ENCODE measurements at regions not wholly inside any gene's neighbourhood (a gene's known extent, or its start where the extent isn't known, plus 50 kb on each side); places are given as distances from the start of the nearest gene placed in this dataset.

GRCh38 chr14:71716041-71716772 lies 216.0 kb upstream of the RGS6 start:
- no peak overlapping the region for H3K4me3 ChIP-seq (ENCODE audit: low read depth, low read length)

GRCh38 chr14:71720978-71721624 lies 211.1 kb upstream of the RGS6 start:
- no peak overlapping the region for H3K4me3 ChIP-seq (ENCODE audit: low read depth, low read length)

- no peak overlapping the region for H3K4me3 ChIP-seq (ENCODE audit: low read depth, low read length)
These were observed 210.4 kb upstream of the RGS6 start for GRCh38 chr14:71721791-71722190.

GRCh38 chr14:71722885-71723284 lies 209.3 kb upstream of the RGS6 start:
- H3K4me3 ChIP-seq (ENCODE audit: low read depth, low read length), result no peak overlapping the region

- H3K4me3 ChIP-seq (ENCODE audit: low read depth, low read length), result no peak overlapping the region
These were observed 206.2 kb upstream of the RGS6 start for GRCh38 chr14:71725922-71726579.

GRCh38 chr14:71726580-71727021 lies 205.6 kb upstream of the RGS6 start:
- H3K4me3 ChIP-seq (ENCODE audit: low read depth, low read length), result no peak overlapping the region

- no peak overlapping the region for H3K4me3 ChIP-seq (ENCODE audit: low read depth, low read length)
These were observed 203.8 kb upstream of the RGS6 start for GRCh38 chr14:71728386-71728785.

- H3K4me3 ChIP-seq (ENCODE audit: low read depth, low read length), result no peak overlapping the region
These were observed 202.6 kb upstream of the RGS6 start for GRCh38 chr14:71729596-71729995.

GRCh38 chr14:71730471-71730870 lies 201.8 kb upstream of the RGS6 start:
- H3K4me3 ChIP-seq (ENCODE audit: low read depth, low read length), result no peak overlapping the region

GRCh38 chr14:71731096-71731495 lies 201.1 kb upstream of the RGS6 start:
- no peak overlapping the region for H3K4me3 ChIP-seq (ENCODE audit: low read depth, low read length)

GRCh38 chr14:71733210-71733883 lies 198.9 kb upstream of the RGS6 start:
- no peak overlapping the region for H3K4me3 ChIP-seq (ENCODE audit: low read depth, low read length)

- no peak overlapping the region for H3K4me3 ChIP-seq (ENCODE audit: low read depth, low read length)
These were observed 198.2 kb upstream of the RGS6 start for GRCh38 chr14:71734076-71734475.

GRCh38 chr14:71734885-71735284 lies 197.3 kb upstream of the RGS6 start:
- no peak overlapping the region for H3K4me3 ChIP-seq (ENCODE audit: low read depth, low read length)

GRCh38 chr14:71737760-71738159 lies 194.5 kb upstream of the RGS6 start:
- H3K4me3 ChIP-seq (ENCODE audit: low read depth, low read length), result no peak overlapping the region

- no peak overlapping the region for H3K4me3 ChIP-seq (ENCODE audit: low read depth, low read length)
These were observed 192.8 kb upstream of the RGS6 start for GRCh38 chr14:71739273-71739990.

- no peak overlapping the region for H3K4me3 ChIP-seq (ENCODE audit: low read depth, low read length)
These were observed 191.0 kb upstream of the RGS6 start for GRCh38 chr14:71741241-71741640.

GRCh38 chr14:71742485-71742884 lies 189.7 kb upstream of the RGS6 start:
- no peak overlapping the region for H3K4me3 ChIP-seq (ENCODE audit: low read depth, low read length)

GRCh38 chr14:71745072-71745471 lies 187.2 kb upstream of the RGS6 start:
- no peak overlapping the region for H3K4me3 ChIP-seq (ENCODE audit: low read depth, low read length)

- no peak overlapping the region for H3K4me3 ChIP-seq (ENCODE audit: low read depth, low read length)
These were observed 184.0 kb upstream of the RGS6 start for GRCh38 chr14:71748196-71748595.

- H3K4me3 ChIP-seq (ENCODE audit: low read depth, low read length), result no peak overlapping the region
These were observed 182.5 kb upstream of the RGS6 start for GRCh38 chr14:71749613-71750238.
